ENCODE measurements at regions not wholly inside any gene's neighbourhood (a gene's known extent, or its start where the extent isn't known, plus 50 kb on each side); places are given as distances from the start of the nearest gene placed in this dataset.

DNA sequence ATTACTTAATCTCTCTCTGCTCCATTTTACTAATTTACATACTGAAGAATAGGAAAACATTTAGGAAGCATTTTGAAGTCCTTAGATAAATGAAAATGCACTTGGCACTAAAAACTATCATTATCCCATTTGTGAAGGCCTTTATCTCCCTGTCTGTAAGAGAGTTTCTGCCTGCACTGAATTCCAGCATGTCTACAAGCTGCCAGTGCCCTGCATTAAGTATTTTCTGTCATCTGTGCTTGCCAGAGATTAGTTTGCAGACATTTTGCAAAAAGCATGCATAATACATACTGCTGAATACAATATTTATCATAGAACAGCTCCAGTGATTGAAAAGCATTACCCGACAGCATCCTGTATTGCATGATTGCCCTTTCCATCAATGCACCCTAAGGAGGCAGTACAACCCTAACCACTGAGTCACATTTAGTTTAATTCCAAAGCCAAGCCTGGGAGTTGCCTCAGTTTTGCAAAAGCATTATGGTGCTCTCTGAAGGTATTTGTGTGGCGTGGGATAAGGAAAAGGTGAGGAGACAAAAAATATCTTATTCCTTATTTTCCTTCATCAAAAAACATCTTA lies 280.2 kb upstream of the TOM1L1 start:
- H3K9me3 ChIP-seq (ENCODE audit: control insufficient read depth in 4 of 4, low read length in 3 of 4), result peaks cover 0 to 1% (median 0%) of the 10 kb centered on the region in 4 donors
- H3K4me1 ChIP-seq (ENCODE audit: control insufficient read depth in 4 of 4, insufficient read depth in 4 of 4, low read length in 3 of 4), result no peaks in the 10 kb centered on the region
- H3K9ac ChIP-seq (ENCODE audit: low read depth in 1 of 2, low read length in 2 of 2), result no peak overlapping the region
- no peak overlapping the region for H3K27ac ChIP-seq (ENCODE audit: low read depth in 1 of 2, low read length in 2 of 2)
- no peaks in the 10 kb centered on the region for H3K36me3 ChIP-seq (ENCODE audit: control insufficient read depth in 4 of 4, insufficient read depth in 3 of 4, low read depth in 1 of 4, low read length in 3 of 4)
- 82% methylated on average over 2 of the region's 2 CpGs for WGBS
- no peak overlapping the region for H3K4me3 ChIP-seq (ENCODE audit: low read depth in 1 of 3, low read length in 3 of 3)
- H3K27me3 ChIP-seq (ENCODE audit: control insufficient read depth in 4 of 4, insufficient read depth in 4 of 4, low read length in 3 of 4), result no peaks in the 10 kb centered on the region
- no peak for DNase-seq (ENCODE audit: low spot score)
- TF ChIP-seq GABPA (IDR thresholded peaks at IDR 0.05 in 1 of 2, conservative IDR thresholded peaks at IDR 0.05 in 1 of 2), result no peak
- TF ChIP-seq ZBTB33 (IDR thresholded peaks at IDR 0.05), result no peak
- TF ChIP-seq JUND (IDR thresholded peaks at IDR 0.05), result no peak
- no peak for TF ChIP-seq NR2F2 (IDR thresholded peaks at IDR 0.05)
- TF ChIP-seq TAF1 (conservative IDR thresholded peaks at IDR 0.05), result no peak
- no peak for TF ChIP-seq REST (IDR thresholded peaks at IDR 0.05)
- TF ChIP-seq HNF4G (IDR thresholded peaks at IDR 0.05), result no peak
- TF ChIP-seq, protein P1, sequence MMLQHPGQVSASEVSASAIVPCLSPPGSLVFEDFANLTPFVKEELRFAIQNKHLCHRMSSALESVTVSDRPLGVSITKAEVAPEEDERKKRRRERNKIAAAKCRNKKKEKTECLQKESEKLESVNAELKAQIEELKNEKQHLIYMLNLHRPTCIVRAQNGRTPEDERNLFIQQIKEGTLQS (IDR thresholded peaks at IDR 0.05), result no peak
- TF ChIP-seq FOXA2 (IDR thresholded peaks at IDR 0.05), result no peak
- no peak for TF ChIP-seq SP1 (IDR thresholded peaks at IDR 0.05)
- TF ChIP-seq RAD21 (IDR thresholded peaks at IDR 0.05), result no peak
- no peak for TF ChIP-seq RXRA (IDR thresholded peaks at IDR 0.05)
- no peak for TF ChIP-seq MAX (IDR thresholded peaks at IDR 0.05)
- TF ChIP-seq EGR1 (IDR thresholded peaks at IDR 0.05; ENCODE audit: low read depth in 2 of 2), result no peak
- TF ChIP-seq HNF4A (conservative IDR thresholded peaks at IDR 0.05), result no peak
- TF ChIP-seq YY1 (IDR thresholded peaks at IDR 0.05), result no peak
- no peak for TF ChIP-seq CTCF (IDR thresholded peaks at IDR 0.05; ENCODE audit: low read depth, low read length, missing input control)
- TF ChIP-seq FOXA1 (IDR thresholded peaks at IDR 0.05), result no peak

Measured in liver (tissue), 8 donors.